ENCODE measurements at regions not wholly inside any gene's neighbourhood (a gene's known extent, or its start where the extent isn't known, plus 50 kb on each side); places are given as distances from the start of the nearest gene placed in this dataset.
A peak's percentile ranks its signal among the peaks of the same experiment; 100 is the strongest.

DNA sequence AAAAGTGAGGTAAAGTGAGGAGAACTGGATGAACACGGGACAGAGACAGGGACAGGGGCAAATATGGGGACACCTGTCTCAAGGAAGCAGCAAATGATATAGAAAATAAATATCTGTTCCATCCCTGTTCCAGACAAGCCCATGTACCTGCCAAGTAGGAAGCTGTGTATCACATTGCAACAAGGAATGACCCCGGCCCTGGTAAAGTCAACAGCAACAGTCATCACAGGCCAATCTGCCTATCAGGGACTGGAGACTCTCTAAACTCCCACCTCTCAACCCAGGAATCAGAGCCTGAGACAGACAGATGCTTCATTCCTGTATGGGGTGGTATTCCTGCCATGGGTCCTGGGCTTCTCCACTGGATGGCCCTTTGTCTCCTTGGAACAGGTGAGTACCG, 156.6 kb upstream of the PRSS1 start:
- ChIA-PET CTCF (interaction anchor here (1.3 to 7.3 kb wide), 3 partner anchors 9 to 57 kb away, joined by 3 to 135 read pairs (median 8); no protein-coding TSS in a partner anchor), POLR2A (no interaction called here)
- no peak for DNase-seq (ENCODE audit: low read depth, low spot score)
- H3K4me3 ChIP-seq (ENCODE audit: low read depth, low read length), result no peak overlapping the region
- TF ChIP-seq, protein P1, sequence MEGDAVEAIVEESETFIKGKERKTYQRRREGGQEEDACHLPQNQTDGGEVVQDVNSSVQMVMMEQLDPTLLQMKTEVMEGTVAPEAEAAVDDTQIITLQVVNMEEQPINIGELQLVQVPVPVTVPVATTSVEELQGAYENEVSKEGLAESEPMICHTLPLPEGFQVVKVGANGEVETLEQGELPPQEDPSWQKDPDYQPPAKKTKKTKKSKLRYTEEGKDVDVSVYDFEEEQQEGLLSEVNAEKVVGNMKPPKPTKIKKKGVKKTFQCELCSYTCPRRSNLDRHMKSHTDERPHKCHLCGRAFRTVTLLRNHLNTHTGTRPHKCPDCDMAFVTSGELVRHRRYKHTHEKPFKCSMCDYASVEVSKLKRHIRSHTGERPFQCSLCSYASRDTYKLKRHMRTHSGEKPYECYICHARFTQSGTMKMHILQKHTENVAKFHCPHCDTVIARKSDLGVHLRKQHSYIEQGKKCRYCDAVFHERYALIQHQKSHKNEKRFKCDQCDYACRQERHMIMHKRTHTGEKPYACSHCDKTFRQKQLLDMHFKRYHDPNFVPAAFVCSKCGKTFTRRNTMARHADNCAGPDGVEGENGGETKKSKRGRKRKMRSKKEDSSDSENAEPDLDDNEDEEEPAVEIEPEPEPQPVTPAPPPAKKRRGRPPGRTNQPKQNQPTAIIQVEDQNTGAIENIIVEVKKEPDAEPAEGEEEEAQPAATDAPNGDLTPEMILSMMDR (IDR thresholded peaks at IDR 0.05; ENCODE audit: insufficient read depth, low read length, missing control alignments), result no peak

DNA sequence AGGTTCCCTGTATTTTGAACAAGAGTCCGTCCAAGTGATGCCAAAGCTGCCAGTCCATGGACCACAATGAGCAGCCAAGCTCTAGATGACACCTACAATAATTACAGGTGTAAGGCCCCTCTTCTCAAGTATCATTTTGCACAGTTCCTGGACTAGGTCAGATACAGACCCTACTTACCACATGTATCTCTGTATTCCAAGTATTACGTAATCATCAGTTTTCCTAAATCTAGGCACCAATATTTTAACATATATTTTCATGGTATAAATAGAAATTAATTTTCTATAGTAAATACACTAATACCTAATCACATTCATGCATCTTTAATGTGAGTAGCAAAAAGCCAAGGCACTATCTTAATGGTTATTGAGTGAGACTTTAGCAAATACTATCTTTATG, 157.0 kb upstream of the PRSS1 start:
- TF ChIP-seq, protein P1 (IDR thresholded peaks at IDR 0.05; ENCODE audit: insufficient read depth, low read length, missing control alignments), result no peak
- DNase-seq (ENCODE audit: low read depth, low spot score), result no peak
- no peak overlapping the region for H3K4me3 ChIP-seq (ENCODE audit: low read depth, low read length)
- ChIA-PET CTCF (interaction anchor here (0.7 to 7.3 kb wide), 5 partner anchors 9 to 62 kb away, joined by 3 to 135 read pairs (median 8); no protein-coding TSS in a partner anchor), POLR2A (no interaction called here)

DNA sequence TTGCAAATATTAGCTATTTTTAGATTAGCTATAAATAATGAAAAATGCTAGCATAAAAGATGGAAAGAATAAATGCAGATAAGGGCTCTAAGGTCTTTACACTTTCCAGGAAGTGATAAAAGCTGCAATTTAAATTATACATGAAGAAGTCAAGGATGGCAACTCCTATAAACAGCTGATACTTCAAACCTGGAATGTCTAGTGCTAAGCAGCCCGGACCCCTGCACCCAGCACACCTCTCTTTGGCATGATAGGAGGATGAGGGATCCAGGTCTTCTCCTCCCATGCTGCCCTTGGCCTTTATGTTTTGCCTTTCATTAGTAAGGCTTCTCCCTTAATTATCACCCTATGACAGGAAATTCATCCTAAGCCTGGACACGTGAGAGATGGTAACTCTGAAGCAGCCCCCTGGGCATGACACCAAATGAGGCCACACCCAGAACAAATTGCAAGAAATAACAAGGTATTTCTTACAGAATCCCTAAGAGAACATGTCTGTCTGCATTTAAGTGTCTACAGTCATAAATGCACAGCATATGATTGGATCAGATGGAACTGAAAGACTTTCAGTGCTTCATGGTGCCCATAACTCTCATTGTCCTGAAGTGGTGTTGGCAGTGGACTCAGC, 158.3 kb upstream of the PRSS1 start:
- no peak overlapping the region for H3K4me3 ChIP-seq (ENCODE audit: low read depth, low read length)
- TF ChIP-seq, protein P1 (IDR thresholded peaks at IDR 0.05; ENCODE audit: insufficient read depth, low read length, missing control alignments), result no peak
- ChIA-PET CTCF (interaction anchor here (1.0 to 7.3 kb wide), 8 partner anchors 10 to 193 kb away, joined by 3 to 135 read pairs (median 6); no protein-coding TSS in a partner anchor), POLR2A (no interaction called here)
- DNase-seq (ENCODE audit: low read depth, low spot score), result no peak

DNA sequence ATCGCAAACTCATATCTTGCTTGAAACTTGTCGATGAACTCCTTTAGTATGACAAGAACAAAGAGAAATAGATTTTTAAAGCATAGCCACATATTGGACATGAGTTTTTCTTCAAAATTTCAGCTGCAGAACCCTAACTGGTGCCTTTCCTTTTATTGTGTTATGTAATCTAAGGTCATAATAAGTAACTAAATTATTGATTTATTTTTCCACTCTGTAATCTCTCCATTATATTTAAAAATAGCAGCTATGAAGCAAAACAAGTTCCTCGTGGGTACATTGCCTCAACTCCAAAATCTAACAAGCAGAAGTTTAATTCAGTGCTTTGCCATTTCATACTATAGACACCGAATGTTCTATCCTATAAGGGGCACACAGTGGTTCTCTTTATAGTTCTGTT, 159.2 kb upstream of the PRSS1 start:
- no peak for DNase-seq (ENCODE audit: low read depth, low spot score)
- H3K4me3 ChIP-seq (ENCODE audit: low read depth, low read length), result no peak overlapping the region
- ChIA-PET CTCF (interaction anchor here (0.6 to 7.3 kb wide), 12 partner anchors 8 to 194 kb away, joined by 3 to 135 read pairs (median 3); no protein-coding TSS in a partner anchor), POLR2A (no interaction called here)
- TF ChIP-seq, protein P1 (IDR thresholded peaks at IDR 0.05; ENCODE audit: insufficient read depth, low read length, missing control alignments), result no peak

DNA sequence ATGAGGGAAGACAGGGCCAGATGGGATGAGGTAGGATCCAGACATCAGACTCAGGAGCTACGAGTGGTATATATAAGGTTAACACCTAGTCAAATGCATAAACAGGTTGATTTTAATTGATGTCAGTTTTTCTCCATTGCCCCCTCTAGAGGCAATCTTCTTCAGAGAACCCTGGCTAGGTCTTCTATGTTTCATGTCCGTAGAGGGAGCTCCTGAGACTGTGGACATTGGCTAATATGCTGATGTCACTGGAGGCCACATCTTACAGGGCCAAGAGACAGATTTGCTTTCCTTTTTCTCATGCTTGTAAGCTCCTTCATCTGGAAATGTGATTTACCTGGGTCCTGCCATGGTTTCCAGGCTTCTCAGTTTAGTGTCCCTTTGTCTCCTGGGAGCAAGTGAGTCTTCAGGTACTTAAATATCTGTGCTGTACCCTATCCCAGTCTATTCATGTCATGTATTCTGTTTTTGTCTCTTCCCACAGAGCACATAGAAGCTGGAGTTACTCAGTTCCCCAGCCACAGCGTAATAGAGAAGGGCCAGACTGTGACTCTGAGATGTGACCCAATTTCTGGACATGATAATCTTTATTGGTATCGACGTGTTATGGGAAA, 161.6 kb upstream of the PRSS1 start:
- TF ChIP-seq, protein P1 (IDR thresholded peaks at IDR 0.05; ENCODE audit: insufficient read depth, low read length, missing control alignments), result peak; percentile 71
- ChIA-PET CTCF (interaction anchor here (0.5 to 7.3 kb wide), 57 partner anchors 10 to 1334 kb away, joined by 3 to 135 read pairs (median 5); no protein-coding TSS in a partner anchor), POLR2A (interaction anchor here (0.9 kb wide), 1 partner anchor 53 kb away, joined by 3 read pairs; no protein-coding TSS in a partner anchor)
- DNase-seq (ENCODE audit: low read depth, low spot score), result no peak
- H3K4me3 ChIP-seq (ENCODE audit: low read depth, low read length), result no peak overlapping the region

DNA sequence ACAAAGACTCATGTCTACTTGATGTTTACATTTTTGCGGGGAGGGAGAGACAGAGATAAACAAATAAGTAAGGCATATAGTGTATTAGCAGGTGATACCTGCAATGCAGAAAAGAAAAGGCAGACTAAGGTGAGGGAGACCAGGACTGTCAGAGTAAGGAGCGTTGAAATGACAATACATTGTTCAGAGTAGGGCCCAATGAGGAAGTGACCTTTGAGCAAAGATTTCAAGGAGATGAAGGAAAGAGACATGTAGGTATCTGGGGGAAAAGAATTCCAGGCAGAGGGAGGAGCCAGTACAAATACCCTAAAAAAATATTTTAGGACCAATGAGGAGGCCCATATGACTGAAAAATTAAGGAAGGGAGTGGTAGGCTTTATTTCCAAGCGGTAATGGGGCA, 162.7 kb upstream of the PRSS1 start:
- TF ChIP-seq, protein P1 (IDR thresholded peaks at IDR 0.05; ENCODE audit: insufficient read depth, low read length, missing control alignments), result no peak
- CTCF ChIA-PET, result interaction anchor here (0.7 to 7.3 kb wide), 26 partner anchors 9 to 197 kb away, joined by 3 to 135 read pairs (median 12); no protein-coding TSS in a partner anchor
- POLR2A ChIA-PET, result no interaction called here
- no peak overlapping the region for H3K4me3 ChIP-seq (ENCODE audit: low read depth, low read length)
- no peak for DNase-seq (ENCODE audit: low read depth, low spot score)

All from AG04449 (cell line).